AG10803 (cell line): ENCODE measurements at regions not wholly inside any gene's neighbourhood (a gene's known extent, or its start where the extent isn't known, plus 50 kb on each side); places are given as distances from the start of the nearest gene placed in this dataset.
A peak's percentile ranks its signal among the peaks of the same experiment; 100 is the strongest.

Experiments used
- DNase-seq: peaks from one replicate; pipeline ENCODE4 v3.0.0; 2010; ENCODE audit warnings: low read depth
- H3K4me3 ChIP-seq: 2 replicates; pipeline ENCODE4 v1.5.1; 2011; ENCODE audit warnings: mild to moderate bottlenecking, low read length, control low read depth
- CTCF ChIP-seq: conservative IDR thresholded peaks from 2 replicates; pipeline ENCODE4 v1.5.1; 2011; ENCODE audit warnings: mild to moderate bottlenecking, low read length, control low read depth, inconsistent platforms

DNA sequence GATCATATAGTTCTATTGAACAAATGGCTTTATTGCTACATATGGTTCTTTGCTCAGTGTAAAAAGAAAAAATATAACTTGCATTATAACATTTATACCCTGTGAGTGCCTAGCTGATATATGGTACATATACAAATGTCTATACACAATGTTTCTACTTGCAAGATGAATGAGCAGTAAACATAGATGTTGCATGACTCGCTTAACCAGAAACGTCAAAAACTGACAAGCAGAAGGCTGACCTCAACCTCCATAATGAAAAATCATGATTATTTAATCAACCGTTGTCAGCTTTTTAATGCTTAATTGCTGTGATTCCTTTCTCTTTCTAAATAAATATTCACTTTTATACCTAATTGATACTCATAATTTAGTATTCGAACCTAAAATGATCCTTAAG, 183.3 kb downstream of the PTN start:
- H3K4me3 ChIP-seq: no peak overlapping the region
- no peak for TF ChIP-seq CTCF
- DNase-seq: no peak

GRCh38 chr7:137157256-137157655, 186.3 kb downstream of the PTN start:
- TF ChIP-seq CTCF: no peak
- no peak for DNase-seq
- no peak overlapping the region for H3K4me3 ChIP-seq

DNA sequence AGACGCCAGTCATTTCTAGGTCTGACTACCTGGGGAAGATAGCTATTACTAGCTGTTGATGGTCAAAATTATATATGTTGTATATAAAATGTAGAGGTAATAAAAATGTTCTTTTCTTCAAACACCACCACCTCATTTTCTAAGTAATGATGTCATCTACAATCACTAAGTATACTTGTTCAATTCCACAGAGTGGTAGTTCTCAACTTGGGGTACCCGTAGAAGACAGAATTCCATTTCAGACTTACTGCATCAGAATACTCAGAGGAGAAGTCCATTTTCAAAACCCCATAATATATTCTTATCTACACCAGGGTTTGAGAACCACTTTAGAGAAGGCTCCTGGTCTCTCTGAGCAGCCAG, 191.9 kb downstream of the PTN start:
- DNase-seq: no peak
- no peak for TF ChIP-seq CTCF
- no peak overlapping the region for H3K4me3 ChIP-seq

DNA sequence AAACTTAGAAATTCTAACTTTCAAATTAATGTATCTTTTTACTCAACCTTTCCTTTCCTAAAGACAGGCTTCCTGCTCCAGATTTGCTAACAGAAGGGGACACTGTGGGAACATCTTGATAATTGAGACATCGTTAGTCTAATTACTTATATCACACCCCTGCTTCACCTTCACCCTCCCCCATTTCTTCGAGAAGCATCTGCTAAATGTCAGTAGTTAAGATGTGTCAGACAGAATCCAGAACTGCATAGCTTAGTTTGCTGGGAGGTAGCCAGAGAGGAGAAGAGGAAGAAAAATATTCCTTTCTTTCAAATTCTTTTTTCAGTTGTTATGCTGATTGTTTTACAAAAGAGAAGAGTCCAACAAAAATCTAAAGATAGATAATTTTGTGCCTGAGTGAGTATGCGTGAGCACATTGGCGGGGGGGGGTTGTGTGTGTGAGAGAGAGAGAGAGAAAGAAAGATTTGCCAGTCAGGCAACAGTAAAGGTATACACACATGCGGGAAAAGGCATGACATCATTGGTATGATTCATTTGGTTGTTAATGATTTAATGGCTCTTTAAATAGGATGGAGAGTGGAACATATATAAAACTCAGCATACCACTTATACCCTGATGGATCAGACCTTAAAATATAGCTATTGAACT, 192.4 kb downstream of the PTN start:
- no peak overlapping the region for H3K4me3 ChIP-seq
- DNase-seq: peak; percentile 11
- TF ChIP-seq CTCF: no peak

DNA sequence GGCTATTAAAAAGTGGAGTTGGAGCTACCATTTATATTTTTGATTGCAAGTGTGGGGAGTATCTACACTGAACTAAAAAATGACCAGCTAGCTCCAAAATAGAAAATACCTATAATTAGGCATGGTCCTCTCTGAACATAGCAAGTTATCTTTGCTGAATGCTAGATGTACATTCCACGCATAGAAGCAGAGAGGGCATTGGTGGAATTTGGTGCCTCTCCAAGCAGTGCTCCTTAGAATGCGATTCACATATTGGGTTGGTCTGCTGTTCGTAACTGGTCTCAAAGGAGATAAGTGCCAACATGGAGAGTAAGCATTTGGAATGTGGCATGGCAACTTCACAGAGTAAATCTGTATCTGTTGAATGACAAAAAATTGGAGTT, 196.2 kb downstream of the PTN start:
- no peak for TF ChIP-seq CTCF
- H3K4me3 ChIP-seq: no peak overlapping the region
- peak; percentile 20 for DNase-seq

DNA sequence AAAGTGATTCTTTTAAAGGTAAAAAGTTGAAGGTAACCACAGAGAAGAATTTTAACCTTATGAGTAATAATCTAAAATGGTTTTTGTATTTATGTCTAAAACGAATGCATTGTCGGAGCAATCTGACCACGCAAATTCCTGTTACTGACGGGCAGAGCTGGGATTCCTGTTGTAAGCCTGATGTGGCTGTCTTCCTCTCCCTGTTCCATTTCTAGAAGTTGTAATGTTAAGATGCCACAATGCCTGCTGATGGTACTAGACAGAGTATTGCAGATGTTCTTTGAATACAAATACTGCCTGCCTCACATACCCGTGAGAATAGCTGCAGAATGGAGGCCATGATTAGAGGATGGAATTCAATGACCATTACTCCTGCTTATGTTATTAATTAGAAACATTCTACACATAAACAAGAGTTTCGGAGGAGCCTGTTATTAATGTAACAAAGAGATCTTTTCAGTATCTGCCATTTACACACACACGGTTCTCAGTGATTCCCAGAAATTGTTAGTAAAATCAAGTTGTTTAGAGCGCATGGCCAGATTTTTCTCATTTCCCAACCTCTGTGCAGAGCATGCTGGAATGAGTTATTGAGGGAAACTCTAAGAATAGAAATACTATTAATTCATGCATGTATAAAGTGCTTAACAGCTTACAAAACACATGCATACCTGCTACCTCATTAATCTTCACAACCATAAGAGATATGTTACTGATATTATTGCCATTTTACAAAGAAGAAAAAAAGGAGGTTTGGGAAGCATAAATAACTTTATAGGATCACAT, 196.8 kb downstream of the PTN start:
- DNase-seq: peak; percentile 88
- H3K4me3 ChIP-seq: peak overlapping the region; percentile 29
- no peak for TF ChIP-seq CTCF

- no peak overlapping the region; the same call in 1 of the 2 replicates for H3K4me3 ChIP-seq
- peak; percentile 80 for DNase-seq
- TF ChIP-seq CTCF: no peak
Measured at GRCh38 chr7:137146012-137146455, 197.5 kb downstream of the PTN start.
